DMS 273 treated with DMSO at 0.1 percent for 48 hours (cell line): ENCODE measurements at regions not wholly inside any gene's neighbourhood (a gene's known extent, or its start where the extent isn't known, plus 50 kb on each side); places are given as distances from the start of the nearest gene placed in this dataset.
"Not testable (repeated sequence)": the region's sequence is repeated elsewhere in the genome, so short reads cannot be mapped to it uniquely, and the experiment has no call there.

ENCODE experiments used
- DNase-seq: peaks from one replicate; lab custom pipeline; 2025; lab: John Stamatoyannopoulos, UW

- DNase-seq, result no peak
Measured at GRCh38 chr6:74283532-74283931, 587.5 kb downstream of the CD109 start.

- no peak for DNase-seq
Measured at GRCh38 chr6:74282143-74282689, 586.2 kb downstream of the CD109 start.

GRCh38 chr6:74280130-74280692, 584.2 kb downstream of the CD109 start:
- no peak for DNase-seq

GRCh38 chr6:74277777-74278186, 581.8 kb downstream of the CD109 start:
- DNase-seq, result no peak

GRCh38 chr6:74273541-74273940, 577.5 kb downstream of the CD109 start:
- no peak for DNase-seq

GRCh38 chr6:74269600-74269858, 573.5 kb downstream of the CD109 start:
- DNase-seq, result no peak

GRCh38 chr6:74268815-74269599, 573.0 kb downstream of the CD109 start:
- no peak for DNase-seq

GRCh38 chr6:74259981-74260380, 564.0 kb downstream of the CD109 start:
- DNase-seq, result no peak

- DNase-seq, result no peak
Measured at GRCh38 chr6:74256781-74257180, 560.8 kb downstream of the CD109 start.

- DNase-seq, result no peak
Measured at GRCh38 chr6:74256381-74256780, 560.4 kb downstream of the CD109 start.

- not testable (repeated sequence) for DNase-seq
Measured at GRCh38 chr6:74255007-74255406, 559.0 kb downstream of the CD109 start.

GRCh38 chr6:74254147-74254546, 558.1 kb downstream of the CD109 start:
- not testable (repeated sequence) for DNase-seq

- no peak for DNase-seq
Measured at GRCh38 chr6:74253261-74253660, 557.3 kb downstream of the CD109 start.

GRCh38 chr6:74250161-74250818, 554.3 kb downstream of the CD109 start:
- no peak for DNase-seq

- no peak for DNase-seq
Measured at GRCh38 chr6:74249658-74250057, 553.7 kb downstream of the CD109 start.

GRCh38 chr6:74248966-74249365, 553.0 kb downstream of the CD109 start:
- DNase-seq, result no peak

- DNase-seq, result no peak
Measured at GRCh38 chr6:74222768-74223333, 526.8 kb downstream of the CD109 start.

GRCh38 chr6:74213995-74214394, 518.0 kb downstream of the CD109 start:
- no peak for DNase-seq

GRCh38 chr6:74208239-74208638, 512.2 kb downstream of the CD109 start:
- DNase-seq, result no peak

GRCh38 chr6:74199215-74199915, 503.4 kb downstream of the CD109 start:
- no peak for DNase-seq

GRCh38 chr6:74197310-74197709, 501.3 kb downstream of the CD109 start:
- DNase-seq, result no peak

GRCh38 chr6:74187811-74188210, 491.8 kb downstream of the CD109 start:
- no peak for DNase-seq
